ENCODE measurements at regions not wholly inside any gene's neighbourhood (a gene's known extent, or its start where the extent isn't known, plus 50 kb on each side); places are given as distances from the start of the nearest gene placed in this dataset.
"Not testable (repeated sequence)": the region's sequence is repeated elsewhere in the genome, so short reads cannot be mapped to it uniquely, and the experiment has no call there.

DNA sequence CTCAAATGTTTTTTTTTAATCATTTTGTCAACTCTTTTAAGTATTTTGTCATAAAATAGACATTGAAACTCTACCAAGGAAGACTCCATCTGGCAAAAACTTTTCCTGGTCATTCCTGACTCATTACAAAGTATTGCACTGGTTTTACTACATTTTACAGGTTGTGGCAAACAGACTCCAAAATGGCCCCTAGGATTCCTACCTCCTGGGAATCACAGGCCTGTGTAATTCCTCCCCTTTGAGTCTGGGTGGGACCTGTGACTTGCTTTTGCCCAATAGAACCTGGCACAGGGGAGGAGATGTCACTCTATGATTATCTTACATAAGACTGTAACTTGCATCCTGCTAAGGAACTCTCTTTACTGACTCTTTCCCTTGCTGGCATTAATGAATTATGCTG lies 123.6 kb upstream of the KCNJ6 start:
- DNase-seq (ENCODE audit: low read depth in 2 of 2), result no peak

DNA sequence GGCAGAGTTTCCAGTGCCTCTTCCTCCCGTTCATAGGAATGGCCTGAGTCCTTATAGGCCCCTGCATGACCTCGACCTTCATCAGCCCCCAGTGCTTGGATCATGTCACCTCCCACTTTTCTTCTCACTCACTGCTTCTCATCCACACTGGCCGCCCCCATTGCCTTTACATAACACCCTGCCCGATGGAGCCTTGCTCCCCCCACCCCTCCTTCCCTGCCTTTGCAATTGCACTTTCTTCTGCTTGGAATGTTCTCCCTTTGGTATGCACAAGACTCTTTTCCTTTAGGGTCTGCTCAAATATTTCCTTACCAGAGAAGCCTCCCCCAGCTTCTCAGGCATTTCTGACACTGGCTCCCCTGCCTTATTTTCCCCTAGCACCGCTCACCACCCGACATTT lies 125.2 kb upstream of the KCNJ6 start:
- DNase-seq (ENCODE audit: low read depth in 2 of 2), result no peak

DNA sequence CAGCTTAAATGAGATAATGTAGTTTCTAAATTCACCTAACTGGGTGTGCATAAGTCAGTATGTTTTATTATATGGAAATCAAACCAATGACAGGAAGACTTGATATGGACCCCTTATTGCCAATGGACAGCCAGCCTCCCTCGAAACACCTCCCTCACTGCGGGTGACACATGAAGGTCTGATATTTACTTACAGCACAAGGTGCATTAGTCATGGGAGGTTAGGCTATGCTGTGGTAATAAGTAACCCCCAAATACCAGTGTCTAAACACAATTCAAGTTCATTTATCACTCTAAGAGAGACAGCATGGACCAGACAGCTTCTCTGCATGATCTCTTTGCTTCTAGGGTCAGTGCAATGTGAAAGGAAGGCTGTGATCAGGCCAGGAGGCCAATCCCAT lies 126.0 kb upstream of the KCNJ6 start:
- DNase-seq (ENCODE audit: low read depth in 2 of 2), result no peak

DNA sequence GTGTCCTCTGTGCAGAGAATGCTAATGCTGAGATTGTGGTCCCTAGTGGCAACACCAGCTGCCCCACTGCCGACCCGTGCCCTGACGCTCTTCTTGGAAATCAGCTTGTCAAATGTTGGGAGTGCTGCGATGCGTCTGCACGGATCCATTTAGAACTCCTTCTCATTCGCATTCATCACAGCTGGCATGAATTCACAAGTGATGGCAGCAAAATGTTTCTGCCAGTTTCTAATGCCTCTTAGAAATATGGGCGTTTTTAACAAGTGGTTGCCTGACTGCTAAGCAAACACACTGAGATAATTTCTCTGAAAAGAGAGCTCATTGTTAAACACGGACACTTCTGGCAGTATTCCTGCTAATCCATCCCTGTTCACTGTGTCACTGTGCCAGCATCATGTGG lies 131.9 kb upstream of the KCNJ6 start:
- DNase-seq (ENCODE audit: low read depth in 2 of 2), result no peak

DNA sequence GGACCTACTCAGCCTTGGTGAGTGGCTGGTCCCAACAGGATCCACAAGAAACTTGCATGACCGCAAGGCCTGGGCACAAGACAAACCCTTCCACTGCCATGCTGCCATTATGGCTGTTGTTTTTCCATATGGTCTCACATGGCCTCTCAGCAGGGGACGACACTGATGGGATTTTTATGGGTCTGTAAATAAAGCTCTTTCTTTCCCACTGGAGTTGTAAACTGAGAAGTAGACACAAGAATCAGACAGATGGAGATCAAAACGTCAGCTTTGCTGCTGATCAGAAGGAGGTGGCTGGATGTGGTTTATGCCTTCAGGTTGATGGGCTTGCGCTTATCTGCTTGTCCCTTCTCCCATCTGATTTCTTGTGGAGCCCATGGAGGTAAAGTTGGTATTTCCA lies 138.1 kb upstream of the KCNJ6 start:
- no peak for DNase-seq (ENCODE audit: low read depth in 2 of 2)

DNA sequence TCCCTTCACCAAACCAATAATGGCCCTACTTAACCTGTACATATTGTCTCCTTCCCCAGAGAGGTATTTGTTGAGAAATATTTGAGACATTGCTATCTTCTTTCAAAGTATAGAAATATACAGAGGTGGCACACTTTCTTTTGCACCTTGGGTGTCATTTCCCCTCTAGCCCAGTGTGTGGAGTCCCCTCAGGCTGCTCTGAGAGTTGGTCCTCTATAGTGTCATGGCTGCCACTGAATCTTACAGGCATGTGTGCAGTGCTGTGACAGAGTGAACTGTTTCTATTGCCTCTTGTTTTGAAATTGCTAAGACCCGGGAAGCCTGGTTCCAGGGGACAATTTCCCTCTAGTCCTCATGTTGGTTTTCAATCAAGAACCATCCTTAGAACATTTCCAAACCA lies 140.2 kb upstream of the KCNJ6 start:
- no peak for DNase-seq (ENCODE audit: low read depth in 2 of 2)

DNA sequence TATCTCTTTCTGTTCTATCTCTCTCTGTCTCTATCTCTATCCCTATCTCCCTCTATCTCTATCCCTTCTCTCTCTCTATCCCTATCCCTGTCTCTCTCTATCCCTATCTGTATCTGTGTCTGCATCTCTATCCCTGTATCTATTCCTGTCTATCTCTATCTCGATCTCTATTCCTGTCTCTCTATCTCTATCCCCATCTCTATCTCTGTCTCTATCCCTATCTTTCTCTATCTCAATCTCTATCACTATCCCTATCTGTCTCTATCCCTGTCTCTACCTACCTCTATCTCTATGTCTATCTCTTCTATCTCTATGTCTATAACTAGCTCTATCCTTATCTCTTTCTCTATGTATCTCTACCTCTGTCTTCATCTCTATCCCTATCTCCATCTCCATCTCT lies 141.4 kb upstream of the KCNJ6 start:
- DNase-seq (ENCODE audit: low read depth in 2 of 2), result no peak

DNA sequence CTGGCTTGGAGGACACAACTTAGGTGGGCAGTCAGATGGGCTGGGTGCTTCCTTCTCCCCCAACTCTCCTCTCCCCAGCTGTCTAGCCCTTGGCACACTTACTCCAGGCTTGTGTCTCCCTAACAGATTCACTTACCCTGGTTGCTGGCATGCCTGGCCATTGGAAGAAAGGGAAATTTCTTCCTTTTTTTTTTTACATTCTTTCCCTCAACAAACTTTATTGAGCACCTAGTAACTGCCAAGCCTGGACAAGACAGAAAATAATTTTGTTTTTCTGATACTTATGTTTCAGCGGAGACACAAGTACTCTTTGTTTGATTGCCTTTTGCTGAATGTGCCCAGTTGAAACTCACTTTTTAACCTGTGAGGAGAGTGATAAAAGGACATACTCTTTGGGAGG lies 144.3 kb upstream of the KCNJ6 start:
- DNase-seq (ENCODE audit: low read depth in 2 of 2), result no peak

DNA sequence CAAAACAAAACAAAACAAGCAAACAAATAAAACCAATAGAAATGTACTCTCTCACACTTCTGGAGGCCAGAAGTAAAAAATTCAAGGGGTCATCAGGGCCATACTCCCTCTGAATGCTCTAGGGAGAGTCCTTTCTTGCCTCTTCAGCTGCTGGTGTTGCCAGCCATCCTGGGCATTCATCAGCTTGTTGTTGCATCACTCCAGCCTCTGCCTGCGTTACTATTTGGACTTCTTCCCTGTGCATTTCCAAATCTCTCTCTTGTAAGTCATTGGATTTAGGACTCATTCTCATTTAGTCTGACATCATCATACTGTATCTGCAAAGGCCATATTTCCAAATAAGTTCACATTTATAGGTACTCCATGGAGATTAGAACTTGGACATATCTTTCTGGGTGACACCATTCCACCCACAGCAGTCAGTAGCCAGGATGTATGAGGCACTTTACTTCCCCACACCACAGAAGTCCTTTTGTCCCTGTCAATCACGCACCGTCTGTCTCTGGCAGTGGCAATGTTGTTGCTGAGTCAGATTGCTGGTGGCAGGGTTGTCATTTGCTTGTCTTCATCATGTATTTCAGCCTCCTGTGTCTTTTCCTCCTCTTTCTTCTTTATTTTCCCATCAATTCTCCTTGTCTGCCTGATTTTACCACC lies 151.0 kb upstream of the KCNJ6 start:
- no peak for DNase-seq (ENCODE audit: low read depth in 2 of 2)

DNA sequence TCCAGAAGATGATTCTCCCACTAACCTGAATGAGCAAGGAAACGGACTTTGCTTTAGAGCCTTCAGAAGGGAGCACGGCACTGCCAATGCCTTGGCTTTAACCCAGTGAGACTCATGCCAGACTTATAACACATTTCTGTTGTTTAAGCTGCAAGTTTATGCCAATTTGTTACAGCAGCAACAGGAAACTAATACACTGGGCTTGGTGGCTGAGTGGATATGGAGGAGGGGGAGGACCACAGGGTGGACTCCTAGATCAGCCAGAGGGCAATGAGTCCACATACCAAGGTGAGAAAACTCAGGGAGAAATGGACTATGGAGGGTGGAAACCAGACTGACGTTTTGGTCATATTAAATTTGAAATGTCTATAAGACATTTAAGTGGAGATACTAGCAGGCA lies 156.2 kb upstream of the KCNJ6 start:
- DNase-seq (ENCODE audit: low read depth in 2 of 2), result no peak

DNA sequence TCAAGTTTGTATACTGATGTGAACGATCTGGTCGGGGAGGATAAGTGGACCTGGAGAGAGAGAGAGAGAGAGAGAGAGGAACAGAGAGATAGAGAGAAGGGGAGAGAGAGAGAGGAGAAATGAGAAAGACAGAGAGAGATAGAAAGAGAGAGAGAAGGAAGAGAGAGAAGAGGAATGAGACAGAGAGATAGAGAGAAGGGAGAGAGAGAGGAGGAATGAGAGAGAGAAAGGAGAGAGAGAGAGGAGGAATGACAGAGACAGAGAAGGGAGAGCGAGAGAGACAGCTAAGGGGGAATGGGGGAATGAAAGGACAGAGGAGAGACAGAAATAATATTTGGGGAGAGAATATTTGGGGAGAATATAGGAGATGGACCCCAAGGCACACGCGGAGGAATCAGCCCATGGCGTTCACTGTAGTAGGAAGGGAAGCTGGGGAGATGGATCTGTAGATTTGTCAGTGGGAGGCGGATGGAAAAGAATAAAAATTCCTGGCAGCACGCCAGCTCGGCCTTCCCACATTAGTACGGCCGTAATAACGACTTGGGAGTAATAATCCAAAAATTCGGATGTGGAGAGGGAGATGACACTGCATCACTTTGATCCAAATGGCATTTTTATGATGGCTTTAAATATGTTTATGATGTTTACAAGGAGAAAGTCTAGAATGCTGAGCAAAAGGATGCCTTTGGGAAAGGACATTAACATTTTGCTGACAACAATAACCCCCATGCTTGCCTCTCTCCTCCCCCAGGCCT lies 159.8 kb upstream of the KCNJ6 start:
- no peak for DNase-seq (ENCODE audit: low read depth in 2 of 2)

DNA sequence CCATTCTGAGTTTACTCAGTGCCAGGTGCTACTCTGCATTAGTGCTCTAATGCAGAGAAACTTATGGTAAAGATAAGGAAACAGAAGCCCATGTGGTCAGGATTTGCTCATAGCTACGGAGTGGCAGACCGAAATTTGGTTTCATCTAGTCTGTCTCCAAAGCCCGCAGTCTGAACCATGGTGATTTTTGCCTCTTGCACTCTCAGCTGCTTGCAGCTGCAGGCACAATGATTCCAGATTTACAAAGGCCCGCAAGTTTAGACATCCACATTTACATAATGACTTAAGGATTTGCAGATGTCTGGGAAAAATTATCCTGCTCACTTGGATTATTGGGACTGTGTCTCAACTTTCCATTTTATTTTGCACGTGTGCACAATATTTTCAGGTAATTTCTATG lies 161.3 kb upstream of the KCNJ6 start:
- no peak for DNase-seq (ENCODE audit: low read depth in 2 of 2)

DNA sequence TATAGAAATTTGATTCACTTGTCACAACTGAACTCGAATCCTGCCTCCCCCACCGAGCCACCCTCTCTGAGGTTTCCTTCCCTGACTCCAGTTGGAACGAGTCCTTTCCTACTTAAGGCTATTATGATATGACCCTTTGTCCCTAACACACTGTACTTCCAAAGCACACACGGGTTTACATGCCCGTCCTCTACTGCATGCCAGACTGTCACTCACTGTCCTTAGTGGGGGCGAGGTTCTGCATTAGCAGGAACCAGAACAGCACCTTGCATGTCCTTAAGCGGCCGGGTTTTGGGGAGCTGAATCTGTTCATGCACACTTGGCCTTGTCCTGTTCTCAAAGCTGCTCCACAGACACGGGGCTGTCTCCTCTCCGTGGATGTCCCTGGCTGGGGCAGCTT lies 164.6 kb upstream of the KCNJ6 start:
- DNase-seq (ENCODE audit: low read depth in 2 of 2), result no peak

DNA sequence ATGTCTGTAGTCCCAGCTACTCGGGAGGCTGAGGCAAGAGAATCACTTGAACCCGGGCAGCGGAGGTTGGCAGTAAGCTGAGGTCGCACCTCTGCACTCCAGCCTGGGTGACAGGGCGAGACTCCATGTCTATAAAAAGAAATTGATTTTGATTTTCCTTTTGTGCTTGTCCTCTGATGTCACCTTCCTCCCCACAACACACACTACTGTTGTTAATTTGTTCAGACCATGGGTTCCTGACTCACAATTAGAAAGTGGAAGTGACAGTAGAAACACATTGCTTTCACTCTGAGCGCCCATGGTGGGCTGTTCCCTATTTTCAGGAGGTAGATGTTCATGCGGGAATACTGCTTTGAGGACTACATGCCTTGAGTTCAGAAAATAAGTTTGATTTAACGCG lies 165.5 kb upstream of the KCNJ6 start:
- DNase-seq (ENCODE audit: low read depth in 2 of 2), result no peak

DNA sequence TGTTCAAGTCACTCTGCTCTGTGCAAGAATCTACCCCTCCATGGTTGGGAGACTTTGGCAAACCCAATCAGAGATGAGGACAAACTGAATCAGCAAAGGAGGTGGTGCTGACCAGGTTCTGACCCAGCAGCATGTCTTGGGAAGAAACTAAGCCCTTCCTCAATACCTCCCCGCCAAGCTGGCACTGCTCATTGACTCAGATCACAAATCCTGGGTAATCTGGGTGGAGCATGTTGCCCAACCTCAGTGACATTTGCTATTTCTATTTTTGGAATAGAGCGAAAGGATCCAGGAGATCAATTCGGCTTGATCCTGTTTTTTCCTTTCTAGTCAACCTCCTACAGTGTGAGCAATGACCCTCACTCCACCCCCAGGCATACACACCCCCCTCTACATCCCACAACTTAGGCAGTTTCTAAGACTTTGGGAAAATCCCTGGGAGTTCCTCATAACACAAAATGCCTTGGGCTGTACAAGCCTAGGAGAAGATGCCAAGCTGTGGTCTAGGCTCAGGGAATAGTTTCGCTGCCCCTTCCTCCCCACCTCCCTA lies 166.8 kb upstream of the KCNJ6 start:
- DNase-seq (ENCODE audit: low read depth in 2 of 2), result no peak

DNA sequence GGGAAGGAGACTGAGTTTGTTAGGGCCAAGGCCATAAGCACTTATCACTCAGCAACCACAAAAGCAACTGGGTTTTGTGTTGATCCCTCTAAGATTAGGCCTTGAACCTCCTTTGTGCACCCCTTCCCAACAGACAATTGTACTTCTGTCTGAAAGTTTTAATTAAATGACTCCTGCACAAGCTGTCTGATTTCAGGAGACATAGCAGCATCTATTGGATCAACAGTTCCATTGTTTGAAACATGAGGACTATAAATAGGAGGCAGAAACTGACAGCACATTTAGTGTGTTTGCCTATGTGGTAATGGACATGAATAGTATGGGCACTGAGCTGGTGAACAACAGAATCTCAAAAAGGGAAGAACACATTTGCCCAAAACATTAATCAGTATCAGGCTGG lies 167.3 kb upstream of the KCNJ6 start:
- DNase-seq (ENCODE audit: low read depth in 2 of 2), result no peak

DNA sequence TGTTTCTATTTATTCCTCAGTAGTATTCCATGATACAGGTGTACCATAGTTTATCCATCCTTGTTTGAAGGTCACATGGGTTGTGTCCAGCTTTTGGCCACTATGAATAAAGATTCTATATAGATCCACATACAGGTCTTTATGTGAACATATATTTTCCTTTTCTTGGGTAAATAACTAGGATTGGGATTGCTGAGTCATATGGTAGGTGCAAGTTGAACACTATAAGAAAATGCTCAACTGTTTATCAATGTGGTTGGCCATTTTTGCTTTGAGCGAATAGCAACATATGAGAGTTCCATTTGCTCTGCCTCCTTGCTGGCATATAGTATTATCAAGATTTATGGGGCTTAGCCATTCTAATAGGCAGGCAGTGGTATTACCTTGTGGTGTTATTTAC lies 170.2 kb upstream of the KCNJ15 start:
- DNase-seq (ENCODE audit: low read depth in 2 of 2), result no peak

DNA sequence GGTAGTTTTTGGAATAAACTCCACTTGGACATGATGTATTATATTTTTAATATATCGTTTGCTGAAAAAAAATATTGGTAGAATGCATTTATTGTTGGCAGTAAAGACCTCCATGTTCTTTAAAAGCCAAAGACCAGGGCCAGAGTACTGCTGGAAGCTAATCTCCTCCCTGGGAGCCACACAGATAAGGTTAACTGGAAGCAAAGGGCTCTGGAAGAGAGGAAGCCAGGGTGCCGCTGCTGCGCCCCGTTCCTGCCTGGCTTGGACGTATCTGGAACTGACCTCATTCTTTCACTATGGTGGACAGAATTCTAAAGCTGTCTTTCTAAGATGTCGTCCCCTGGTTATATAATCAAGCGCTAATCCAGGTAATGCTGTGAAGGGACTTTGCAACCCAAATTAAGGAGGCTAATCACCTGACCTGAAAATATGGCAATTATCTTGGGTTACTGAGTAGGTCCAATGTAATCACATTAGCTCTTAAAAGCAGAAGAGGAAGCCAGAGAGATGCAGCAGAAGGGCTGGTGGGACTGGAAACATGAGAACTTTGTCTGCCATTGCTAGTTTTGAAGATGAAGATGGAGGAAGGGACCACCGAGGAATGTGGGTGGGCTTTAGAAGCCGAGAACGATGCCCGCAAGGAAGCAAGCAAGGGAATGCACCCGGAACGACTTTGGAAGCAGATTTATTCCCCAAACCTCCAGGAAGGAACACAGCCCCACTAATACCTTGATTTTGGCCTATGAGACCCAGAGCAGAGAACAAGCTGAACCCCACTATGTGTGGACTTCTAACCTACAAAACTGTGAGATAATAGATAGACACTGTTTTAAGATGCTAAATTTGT lies 167.7 kb upstream of the KCNJ15 start:
- DNase-seq (ENCODE audit: low read depth in 2 of 2), result no peak

DNA sequence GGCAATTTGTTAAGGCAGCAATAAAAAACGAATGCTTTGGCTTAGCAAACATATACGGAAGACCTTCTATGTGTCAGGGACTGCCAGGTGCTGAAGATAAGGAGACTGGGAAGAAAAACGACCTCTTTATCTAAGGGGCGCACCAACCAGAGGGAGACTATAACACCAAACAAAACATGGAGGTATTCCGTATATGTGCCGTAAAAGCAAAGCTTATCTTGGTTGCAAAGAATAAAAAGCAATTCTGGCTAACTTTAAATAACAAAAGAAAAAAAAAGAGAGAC lies 167.1 kb upstream of the KCNJ15 start:
- no peak for DNase-seq (ENCODE audit: low read depth in 2 of 2)

DNA sequence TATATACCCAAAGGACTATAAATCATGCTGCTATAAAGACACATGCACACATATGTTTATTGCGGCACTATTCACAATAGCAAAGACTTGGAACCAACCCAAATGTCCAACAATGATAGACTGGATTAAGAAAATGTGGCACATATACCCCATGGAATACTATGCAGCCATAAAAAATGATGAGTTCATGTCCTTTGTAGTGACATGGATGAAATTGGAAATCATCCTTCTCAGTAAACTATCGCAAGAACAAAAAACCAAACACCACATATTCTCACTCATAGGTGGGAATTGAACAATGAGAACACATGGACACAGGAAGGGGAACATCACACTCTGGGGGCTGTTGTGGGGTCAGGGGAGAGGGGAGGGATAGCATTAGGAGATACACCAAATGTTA lies 165.7 kb upstream of the KCNJ15 start:
- not testable (repeated sequence) for DNase-seq (ENCODE audit: low read depth in 2 of 2)

DNA sequence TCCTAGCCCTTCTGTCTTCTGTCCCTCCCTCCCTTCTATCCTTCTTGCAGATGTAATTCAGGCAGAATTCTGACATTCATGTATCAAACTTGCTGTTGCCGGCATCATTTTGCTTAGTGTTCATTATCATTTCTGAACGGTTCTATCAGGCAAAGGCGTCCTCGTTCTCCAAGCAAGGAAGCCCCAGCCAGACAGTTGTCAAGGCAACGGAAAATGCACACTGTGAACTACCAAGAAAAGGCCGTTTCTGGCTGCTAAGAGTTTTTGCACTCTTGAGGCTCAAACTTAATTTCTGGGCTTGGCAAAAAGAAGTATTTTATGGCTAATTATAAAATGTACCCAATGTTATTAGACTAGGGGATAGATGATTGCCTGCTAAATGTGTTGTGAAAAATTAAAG lies 164.7 kb upstream of the KCNJ15 start:
- DNase-seq (ENCODE audit: low read depth in 2 of 2), result no peak

DNA sequence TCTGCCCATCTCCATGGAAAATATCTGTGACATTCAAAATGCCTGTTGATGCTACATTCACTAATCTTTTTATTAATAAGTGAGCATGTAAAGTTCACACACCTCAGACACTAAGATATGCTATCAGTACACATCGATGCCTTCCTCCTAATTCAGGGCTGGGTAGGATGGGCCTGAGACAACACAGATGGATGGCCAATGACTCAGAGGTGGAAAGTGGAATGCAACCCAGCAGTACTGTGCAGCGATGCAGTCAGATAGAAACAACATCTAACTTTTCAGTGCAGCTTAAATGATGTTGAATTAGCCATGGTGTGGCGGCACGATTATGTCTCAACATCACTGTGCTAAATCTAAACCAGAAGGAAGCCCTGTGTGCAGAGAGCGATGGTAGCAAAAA lies 161.6 kb upstream of the KCNJ15 start:
- no peak for DNase-seq (ENCODE audit: low read depth in 2 of 2)

DNA sequence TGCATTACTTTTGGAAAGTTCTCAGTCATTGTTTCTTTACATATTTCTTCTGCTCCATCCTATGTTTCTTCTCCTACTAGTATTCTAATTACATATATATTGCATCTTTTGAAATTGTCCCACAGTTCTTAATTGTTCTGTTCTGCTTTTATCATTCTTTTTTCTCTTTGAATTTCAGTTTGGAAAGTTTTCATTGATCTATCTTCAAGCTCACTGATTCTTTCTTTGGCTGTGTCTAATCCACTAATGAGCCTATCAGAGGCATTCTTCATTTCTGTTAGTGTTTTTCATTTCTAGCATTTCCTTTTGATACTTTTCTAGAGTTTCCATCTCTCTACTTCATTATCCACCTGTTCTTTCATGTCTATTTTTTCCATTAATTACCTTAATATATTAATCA lies 159.0 kb upstream of the KCNJ15 start:
- no peak for DNase-seq (ENCODE audit: low read depth in 2 of 2)
